ENCODE measurements at regions not wholly inside any gene's neighbourhood (a gene's known extent, or its start where the extent isn't known, plus 50 kb on each side); places are given as distances from the start of the nearest gene placed in this dataset.
"Not testable (repeated sequence)": the region's sequence is repeated elsewhere in the genome, so short reads cannot be mapped to it uniquely, and the experiment has no call there.

DNA sequence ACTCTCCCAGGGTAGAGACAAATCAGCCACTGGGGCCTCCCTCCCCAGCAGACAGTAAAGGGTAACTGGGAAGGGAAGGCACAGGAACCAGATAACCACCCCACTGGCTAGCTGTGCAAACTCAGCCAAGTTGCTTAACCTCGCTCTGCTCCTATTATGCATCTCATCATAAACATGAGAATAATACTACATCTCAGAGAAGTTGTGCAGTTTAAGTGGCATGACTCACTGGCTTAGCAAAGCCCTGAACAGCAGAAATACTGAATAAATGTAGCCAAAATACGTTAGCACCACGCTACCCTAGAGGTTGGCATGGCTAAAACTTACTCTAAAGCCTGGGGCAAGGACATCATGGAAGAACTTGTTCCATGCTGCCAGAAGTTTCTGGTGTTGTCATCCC is 128.1 kb upstream of the ANK3 start:
- DNase-seq (ENCODE audit: low read depth, low spot score), result no peak

- no peak for DNase-seq (ENCODE audit: low read depth, low spot score)
Observed at GRCh38 chr10:60513281-60513680, 123.6 kb upstream of the ANK3 start.

DNA sequence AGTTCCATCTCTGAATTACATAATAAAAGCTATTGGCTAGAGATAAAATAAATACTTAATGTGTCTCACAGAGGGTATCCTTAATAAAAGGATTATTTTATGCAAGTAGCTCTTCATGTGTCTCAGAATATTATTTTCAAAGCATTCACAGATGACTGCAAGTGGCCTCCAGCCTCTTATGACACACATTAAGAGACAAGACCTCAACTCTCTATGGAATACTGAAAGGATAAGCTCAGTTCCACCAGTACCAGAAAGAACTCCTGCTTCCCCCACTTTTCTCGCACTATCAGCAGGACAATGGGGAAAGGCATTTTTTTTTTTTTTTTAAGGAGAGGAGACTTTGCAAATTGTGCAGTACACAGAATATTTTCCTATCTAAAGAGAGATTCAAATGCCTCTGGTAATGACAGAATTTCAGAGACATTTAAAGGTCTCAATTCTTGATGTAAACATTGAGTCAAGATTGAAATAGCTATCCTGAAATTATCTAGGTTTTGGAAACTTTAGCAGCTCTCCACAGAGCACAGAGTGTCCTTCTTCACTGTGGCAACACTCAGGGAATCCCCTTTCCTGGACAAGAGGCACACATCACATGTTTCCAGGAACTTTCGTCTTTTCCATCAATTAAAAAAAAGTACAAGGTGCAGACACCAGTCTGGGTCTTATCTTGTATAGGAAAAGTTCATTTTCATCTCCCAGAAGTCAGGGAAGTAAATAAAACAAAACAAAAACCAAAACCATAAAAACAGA is 122.0 kb upstream of the ANK3 start:
- DNase-seq (ENCODE audit: low read depth, low spot score), result no peak

DNA sequence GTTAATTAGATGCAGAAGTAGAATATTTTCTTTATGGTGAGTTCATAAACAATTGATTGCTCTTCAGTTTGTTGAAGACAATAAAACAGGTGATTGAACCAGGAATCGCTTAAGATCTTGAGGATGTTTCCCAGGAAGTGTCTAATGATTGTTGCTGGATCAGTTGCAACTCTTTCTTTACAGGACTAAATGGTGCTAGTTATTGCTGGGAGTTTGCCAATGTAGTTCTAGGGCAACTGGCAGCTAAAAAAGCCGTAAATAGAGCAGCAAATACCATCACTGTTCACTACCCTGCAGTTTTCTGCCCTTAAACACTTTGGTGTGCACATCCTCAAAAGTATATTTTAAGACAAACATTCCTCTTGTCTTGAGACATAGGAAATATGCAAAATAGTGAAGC is 119.2 kb upstream of the ANK3 start:
- DNase-seq (ENCODE audit: low read depth, low spot score), result no peak

DNA sequence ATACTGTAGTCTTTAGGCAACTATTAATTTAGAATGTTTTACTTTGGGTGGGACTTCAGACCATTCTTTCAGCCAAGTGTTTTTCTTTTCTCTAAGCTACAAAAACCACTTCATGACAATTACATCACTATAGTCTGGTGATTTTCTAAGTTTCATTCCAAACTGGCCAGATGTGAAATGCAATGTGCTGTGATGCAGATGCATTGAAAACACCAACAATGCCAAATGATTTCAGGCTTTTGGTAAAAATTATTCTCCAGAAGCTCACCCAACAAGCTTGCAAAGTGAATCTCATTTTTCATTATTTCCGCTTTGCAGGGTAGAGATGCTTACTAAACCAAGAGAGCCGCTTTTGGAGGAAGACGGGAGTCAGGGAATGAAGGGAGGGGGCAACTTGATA is 118.4 kb upstream of the ANK3 start:
- DNase-seq (ENCODE audit: low read depth, low spot score), result no peak

- DNase-seq (ENCODE audit: low read depth, low spot score), result no peak
Observed at GRCh38 chr10:60502621-60503020, 112.9 kb upstream of the ANK3 start.

DNA sequence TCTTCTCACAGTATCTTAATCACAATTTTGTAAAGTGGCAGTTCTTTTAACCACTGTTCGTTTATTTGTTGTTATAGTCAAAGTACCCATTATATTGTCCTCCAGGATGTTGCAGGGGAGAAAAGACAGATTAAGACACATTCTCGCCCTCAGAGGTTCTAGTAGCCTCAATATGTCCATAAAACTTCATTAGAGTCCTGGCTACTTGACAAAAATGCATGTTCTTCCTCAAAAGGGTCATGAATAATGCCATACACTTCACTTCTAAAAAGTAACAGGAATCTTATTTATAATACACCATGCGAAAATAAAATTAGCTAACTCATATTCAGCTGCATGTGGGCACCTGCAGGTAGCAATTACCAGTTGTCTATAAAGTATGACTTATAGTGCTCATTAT is 109.3 kb upstream of the ANK3 start:
- DNase-seq (ENCODE audit: low read depth, low spot score), result no peak

DNA sequence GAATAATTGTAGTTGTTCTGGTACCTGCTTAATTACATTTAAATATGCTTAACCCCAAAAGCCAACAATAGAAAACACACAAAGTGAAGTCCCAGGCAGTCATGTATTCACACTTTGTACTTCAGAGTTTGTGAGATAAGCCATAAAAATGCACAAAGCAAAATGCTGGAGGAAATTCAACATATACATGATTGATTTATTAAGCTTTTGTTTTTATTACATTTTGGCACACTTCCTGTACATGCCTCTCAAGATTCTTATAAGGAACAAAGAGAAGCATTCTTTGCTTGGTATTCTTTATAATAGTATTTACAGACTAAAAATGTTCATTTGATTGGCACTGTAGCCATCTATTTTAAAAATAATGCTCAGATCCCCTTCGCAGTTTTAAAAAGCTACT is 107.7 kb upstream of the ANK3 start:
- DNase-seq (ENCODE audit: low read depth, low spot score), result no peak

DNA sequence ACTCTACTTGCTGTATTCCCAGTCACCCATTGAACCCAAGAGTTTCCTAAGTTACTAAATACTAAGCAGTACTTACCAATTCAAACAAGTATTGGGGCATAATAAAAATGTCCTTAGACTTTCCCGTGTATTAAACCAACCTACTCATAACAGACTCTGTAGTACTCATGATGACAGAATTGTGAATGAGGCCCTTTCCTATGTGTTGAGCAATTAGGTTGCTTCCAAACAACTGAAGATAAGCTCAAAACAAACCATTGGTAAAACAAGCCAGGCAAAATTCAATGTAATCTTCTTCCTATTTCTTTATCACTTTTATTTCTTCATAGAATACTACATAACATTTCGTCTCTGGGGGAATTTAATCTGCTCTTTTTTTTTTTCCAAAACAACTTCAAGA is 106.5 kb upstream of the ANK3 start:
- no peak for DNase-seq (ENCODE audit: low read depth, low spot score)

DNA sequence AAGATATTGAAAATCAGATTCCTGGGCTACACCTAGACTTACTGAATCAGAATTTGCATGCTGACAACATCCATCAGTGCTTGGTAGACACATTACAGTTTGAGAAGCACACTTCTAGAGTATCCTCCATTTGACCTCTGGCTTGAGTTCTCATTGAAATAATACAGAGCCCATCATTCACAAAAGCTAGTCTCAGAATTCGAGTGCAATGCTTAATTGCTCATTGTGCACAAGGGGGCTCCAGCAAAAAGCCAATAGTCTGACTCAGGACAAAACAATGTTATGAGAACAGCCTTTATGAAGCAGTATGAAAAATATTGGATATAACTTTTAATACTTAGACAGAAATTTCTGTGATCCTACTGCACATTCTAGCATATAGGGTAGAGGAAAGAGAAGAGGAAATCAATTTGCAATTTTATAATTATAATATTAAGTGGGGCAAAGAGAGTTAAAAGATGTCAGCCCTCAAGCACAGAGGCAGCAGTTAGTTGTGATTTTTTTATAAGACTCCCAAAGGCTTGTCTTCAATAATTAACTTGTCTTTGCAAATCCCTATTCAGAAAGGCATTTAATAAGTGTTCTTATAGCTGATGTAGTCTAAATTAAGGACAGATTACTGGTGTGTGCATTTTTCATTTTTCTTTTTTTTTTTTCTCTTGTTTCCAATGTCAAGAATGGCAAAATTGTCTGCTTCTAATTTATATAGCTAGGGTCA is 105.8 kb upstream of the ANK3 start:
- DNase-seq (ENCODE audit: low read depth, low spot score), result no peak

GRCh38 chr10:60494774-60495173 is 105.1 kb upstream of the ANK3 start:
- DNase-seq (ENCODE audit: low read depth, low spot score), result no peak

- DNase-seq (ENCODE audit: low read depth, low spot score), result no peak
Observed at GRCh38 chr10:60491162-60491561, 101.5 kb upstream of the ANK3 start.

DNA sequence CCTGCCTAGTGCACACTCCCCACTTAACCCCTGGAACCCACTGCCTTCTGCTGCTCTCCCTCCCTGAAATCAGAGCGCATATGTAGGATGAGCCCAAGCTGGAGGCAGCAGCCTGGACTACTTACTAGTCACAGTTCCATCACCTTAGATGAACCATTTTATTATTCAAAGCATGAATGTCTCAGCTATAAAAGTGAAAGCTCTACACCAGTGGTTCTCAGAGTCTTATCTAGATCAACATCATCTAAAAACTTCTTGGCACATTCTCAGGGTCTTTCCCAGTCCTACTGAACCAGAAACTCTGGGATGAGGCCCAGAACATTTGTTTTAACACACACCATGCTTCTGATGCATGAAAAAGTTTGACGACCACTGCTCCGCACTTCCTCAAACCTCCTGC is 100.3 kb upstream of the ANK3 start:
- no peak for DNase-seq (ENCODE audit: low read depth, low spot score)

- DNase-seq (ENCODE audit: low read depth, low spot score), result no peak
Observed at GRCh38 chr10:60488111-60488669, 98.5 kb upstream of the ANK3 start.

DNA sequence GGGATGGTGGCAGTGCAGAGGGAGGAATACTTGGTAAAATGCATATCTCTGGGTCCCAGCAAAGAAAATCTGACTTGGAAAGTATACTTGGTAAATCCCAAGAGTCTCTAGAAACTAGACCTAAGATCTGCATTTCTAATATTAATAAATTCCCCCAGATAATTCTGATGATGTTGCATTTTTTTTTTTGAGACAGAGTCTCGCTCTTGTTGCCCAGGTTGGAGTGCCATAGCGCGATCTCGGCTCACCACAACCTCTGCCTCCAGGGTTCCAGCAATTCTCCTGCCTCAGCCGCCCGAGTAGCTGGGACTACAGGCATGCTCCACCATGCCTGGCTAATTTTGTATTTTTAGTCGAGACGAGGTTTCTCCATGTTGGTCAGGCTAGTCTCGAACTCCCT is 97.9 kb upstream of the ANK3 start:
- DNase-seq (ENCODE audit: low read depth, low spot score), result no peak

DNA sequence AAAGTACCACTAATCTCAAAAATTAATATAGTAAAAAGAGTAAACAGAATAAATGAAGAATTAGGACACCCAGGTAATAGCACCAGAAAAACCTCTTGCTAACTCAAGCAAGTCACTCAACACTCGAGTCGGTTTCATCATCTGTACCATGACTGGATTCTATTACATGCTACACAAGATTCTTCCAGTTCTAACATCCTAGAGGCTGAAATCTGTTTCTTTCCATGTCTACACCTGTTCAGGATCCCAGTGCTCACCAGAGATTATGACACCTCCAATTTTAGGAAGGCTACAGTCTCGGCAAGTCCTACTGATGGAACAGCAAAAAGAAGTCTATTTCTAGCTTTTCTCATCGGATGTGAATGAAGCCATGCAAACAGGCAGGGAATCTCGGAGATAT is 95.3 kb upstream of the ANK3 start:
- no peak for DNase-seq (ENCODE audit: low read depth, low spot score)

- DNase-seq (ENCODE audit: low read depth, low spot score), result no peak
Observed at GRCh38 chr10:60480865-60481563, 91.3 kb upstream of the ANK3 start.

- no peak for DNase-seq (ENCODE audit: low read depth, low spot score)
Observed at GRCh38 chr10:60479305-60480020, 89.8 kb upstream of the ANK3 start.

DNA sequence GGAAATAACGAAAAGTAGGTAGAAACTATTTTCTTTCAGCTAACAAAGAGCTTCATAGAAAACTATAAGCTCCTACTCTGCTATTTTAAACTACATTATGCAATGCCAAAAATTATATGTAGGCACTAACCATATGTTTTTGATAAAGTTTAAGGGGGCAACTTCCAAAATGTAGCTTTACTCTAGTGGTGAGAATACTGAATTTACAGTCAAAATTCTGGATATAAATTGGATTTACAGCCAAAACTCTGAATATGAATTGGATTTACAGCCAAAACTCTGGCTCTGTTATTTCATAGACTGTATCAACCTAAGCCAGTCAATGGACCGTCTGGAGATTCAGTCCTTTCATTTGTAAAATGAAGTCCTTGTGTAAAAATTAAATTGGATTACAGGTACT is 86.8 kb upstream of the ANK3 start:
- DNase-seq (ENCODE audit: low read depth, low spot score), result no peak

DNA sequence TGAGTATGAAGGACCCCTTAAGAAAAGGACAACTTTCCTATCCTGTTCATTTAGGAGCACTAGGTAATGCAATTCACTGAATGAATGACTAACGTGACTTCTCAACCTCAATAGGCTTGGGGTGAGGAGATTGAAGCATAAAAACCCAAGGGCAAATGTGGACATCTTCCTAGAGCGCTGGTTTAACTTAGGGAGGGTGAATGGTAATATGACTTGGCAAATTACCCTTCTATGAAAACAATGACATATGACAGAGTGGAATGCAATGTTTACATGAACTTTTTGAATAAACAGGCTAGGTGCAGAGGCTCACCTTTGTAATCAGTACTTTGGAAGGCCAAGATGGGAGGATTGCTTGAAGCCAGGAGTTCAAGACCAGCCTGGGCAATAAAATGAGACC is 83.9 kb upstream of the ANK3 start:
- DNase-seq (ENCODE audit: low read depth, low spot score), result no peak

GRCh38 chr10:60470091-60470490 is 80.4 kb upstream of the ANK3 start:
- DNase-seq (ENCODE audit: low read depth, low spot score), result no peak

DNA sequence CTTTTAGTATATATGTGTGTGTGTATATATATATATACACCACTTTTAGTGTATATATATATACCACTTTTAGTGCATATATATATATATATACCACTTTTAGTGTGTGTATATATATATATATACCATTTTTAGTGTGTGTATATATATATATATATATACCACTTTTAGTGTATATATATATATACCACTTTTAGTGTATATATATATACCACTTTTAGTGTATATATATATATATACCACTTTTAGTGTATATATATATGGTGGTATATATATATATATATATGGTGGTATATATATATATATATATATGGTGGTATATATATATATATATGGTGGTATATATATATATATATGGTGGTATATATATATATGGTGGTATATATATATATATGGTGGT is 79.5 kb upstream of the ANK3 start:
- DNase-seq (ENCODE audit: low read depth, low spot score), result not testable (repeated sequence)

All from ELF-1 (cell line).